Effector memory CD4-positive, alpha-beta T cell (primary cell): ENCODE measurements at regions not wholly inside any gene's neighbourhood (a gene's known extent, or its start where the extent isn't known, plus 50 kb on each side); places are given as distances from the start of the nearest gene placed in this dataset.
"Not testable (repeated sequence)": the region's sequence is repeated elsewhere in the genome, so short reads cannot be mapped to it uniquely, and the experiment has no call there.

Source experiments
- DNase-seq, 3 donors: peaks; one replicate each; pipeline ENCODE4 v3.0.0-alpha.2; 2020
- H3K27ac ChIP-seq: 2 replicates; pipeline ENCODE4 v1.7.0; 2013; ENCODE audit warnings: mild to moderate bottlenecking, low read length, moderate library complexity; ENCODE audit not compliant: insufficient read depth, poor library complexity, severe bottlenecking
- H3K27me3 ChIP-seq: replicated peaks from 2 replicates; pipeline ENCODE4 v1.7.0; 2013; ENCODE audit warnings: mild to moderate bottlenecking, low read length; ENCODE audit not compliant: insufficient read depth, control insufficient read depth, poor library complexity, severe bottlenecking
- H3K36me3 ChIP-seq: 2 replicates; pipeline ENCODE4 v1.7.0; 2013; ENCODE audit warnings: mild to moderate bottlenecking, low read length, moderate library complexity; ENCODE audit not compliant: control insufficient read depth, insufficient read depth
- H3K4me1 ChIP-seq: 2 replicates; pipeline ENCODE4 v1.7.0; 2013; ENCODE audit warnings: low read length, mild to moderate bottlenecking; ENCODE audit not compliant: control insufficient read depth, insufficient read depth, poor library complexity, severe bottlenecking
- H3K4me3 ChIP-seq: 2 replicates; pipeline ENCODE4 v1.7.0; 2013; ENCODE audit warnings: low read length, low read depth, mild to moderate bottlenecking; ENCODE audit not compliant: insufficient read depth, poor library complexity, severe bottlenecking
- H3K9me3 ChIP-seq: 2 replicates; pipeline ENCODE4 v1.7.0; 2013; ENCODE audit warnings: mild to moderate bottlenecking, low read length, moderate library complexity; ENCODE audit not compliant: control insufficient read depth

GRCh38 chr12:67096533-67097318 lies 172.4 kb upstream of the CAND1 start:
- H3K4me1 ChIP-seq = no peaks in the 10 kb centered on the region
- no peak overlapping the region for H3K4me3 ChIP-seq
- no peaks in the 10 kb centered on the region for H3K9me3 ChIP-seq
- no peak for DNase-seq
- H3K36me3 ChIP-seq = no peaks in the 10 kb centered on the region
- H3K27me3 ChIP-seq = no peaks in the 10 kb centered on the region
- H3K27ac ChIP-seq = no peak overlapping the region

DNA sequence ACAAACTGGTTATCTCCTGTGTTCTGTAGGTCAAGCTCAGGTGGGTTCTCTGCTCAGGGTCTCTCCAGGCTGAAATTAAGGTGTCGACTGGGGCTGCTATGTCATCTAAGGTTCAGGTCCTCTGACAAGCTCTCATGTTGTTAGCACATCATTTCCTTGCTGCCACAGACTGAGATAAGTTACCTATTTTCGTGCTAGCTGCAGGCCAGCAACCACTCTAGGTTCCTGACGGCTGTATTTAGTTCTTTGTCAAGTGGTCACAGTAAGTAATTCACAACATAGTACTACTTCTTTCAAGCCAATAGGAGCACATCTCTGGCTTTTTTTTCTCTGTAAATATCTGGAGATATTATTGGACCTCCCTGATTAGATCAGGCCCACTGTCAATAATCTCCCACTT lies 169.3 kb upstream of the CAND1 start:
- no peaks in the 10 kb centered on the region for H3K9me3 ChIP-seq
- no peaks in the 10 kb centered on the region for H3K36me3 ChIP-seq
- DNase-seq = no peak
- H3K27me3 ChIP-seq = no peaks in the 10 kb centered on the region
- no peak overlapping the region for H3K27ac ChIP-seq
- H3K4me3 ChIP-seq = no peak overlapping the region
- no peaks in the 10 kb centered on the region for H3K4me1 ChIP-seq

GRCh38 chr12:67103521-67103920 lies 165.6 kb upstream of the CAND1 start:
- Histone ChIP-seq H3K27me3 (no peaks in the 10 kb centered on the region), H3K36me3 (no peaks in the 10 kb centered on the region), H3K4me3 (no peak overlapping the region), H3K27ac (no peak overlapping the region), H3K9me3 (no peaks in the 10 kb centered on the region), H3K4me1 (no peaks in the 10 kb centered on the region)
- DNase-seq = no peak

DNA sequence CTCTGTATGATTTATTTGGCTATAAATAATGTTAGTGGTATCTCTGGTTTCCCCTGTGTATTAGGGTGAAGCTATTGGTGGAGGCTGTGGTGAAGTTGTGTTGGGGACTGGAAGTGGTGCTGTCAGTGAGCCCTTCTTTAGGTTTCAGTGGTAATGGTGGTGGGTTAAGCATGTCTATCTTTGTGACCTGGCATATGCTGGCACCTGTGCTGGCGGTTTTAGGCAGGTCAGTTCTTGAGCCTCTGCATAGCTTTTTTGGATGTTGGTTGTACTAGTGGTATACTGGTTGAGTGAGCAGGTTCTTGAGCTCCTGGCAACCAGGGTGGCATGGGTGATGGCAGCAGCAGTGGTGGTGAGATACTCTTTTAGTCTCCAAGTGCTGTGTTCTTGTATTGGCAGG lies 161.9 kb upstream of the CAND1 start:
- no peak overlapping the region for H3K27ac ChIP-seq
- H3K9me3 ChIP-seq = no peaks in the 10 kb centered on the region
- no peaks in the 10 kb centered on the region for H3K36me3 ChIP-seq
- no peaks in the 10 kb centered on the region for H3K4me1 ChIP-seq
- DNase-seq = no peak
- H3K4me3 ChIP-seq = no peak overlapping the region
- H3K27me3 ChIP-seq = no peaks in the 10 kb centered on the region

DNA sequence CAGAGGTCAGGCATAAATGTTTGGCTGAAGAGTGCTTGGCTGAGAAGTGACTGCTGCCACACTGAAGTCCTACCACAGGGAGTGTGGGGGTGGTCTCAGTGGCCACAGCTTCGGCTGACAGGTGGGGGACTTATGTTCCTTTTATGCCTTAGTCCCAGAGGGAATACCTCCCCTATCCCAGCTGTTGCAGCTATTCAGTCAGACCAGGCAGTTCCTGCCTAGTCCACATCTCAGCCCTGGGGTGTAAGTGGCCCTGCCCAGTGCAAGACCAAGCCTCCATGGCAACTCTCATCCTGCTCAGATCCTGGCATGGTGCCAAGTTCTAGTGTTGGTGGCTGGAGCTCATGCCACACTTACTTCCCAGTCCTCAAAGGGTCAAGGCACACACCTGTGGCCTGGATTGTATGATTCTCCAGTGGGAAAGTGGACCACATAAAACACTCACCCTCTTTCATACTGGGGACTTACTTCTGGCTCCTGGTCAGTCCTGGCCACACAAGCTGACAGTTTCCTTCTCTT lies 161.3 kb upstream of the CAND1 start:
- no peaks in the 10 kb centered on the region for H3K27me3 ChIP-seq
- no peak for DNase-seq
- H3K9me3 ChIP-seq = no peaks in the 10 kb centered on the region
- no peaks in the 10 kb centered on the region for H3K4me1 ChIP-seq
- no peak overlapping the region for H3K27ac ChIP-seq
- no peaks in the 10 kb centered on the region for H3K36me3 ChIP-seq
- no peak overlapping the region for H3K4me3 ChIP-seq

- H3K27me3 ChIP-seq, H3K4me3 ChIP-seq, H3K4me1 ChIP-seq, H3K36me3 ChIP-seq, DNase-seq, H3K27ac ChIP-seq, H3K9me3 ChIP-seq: not testable (repeated sequence)
Measured at GRCh38 chr12:67110345-67110744, 158.8 kb upstream of the CAND1 start.

DNA sequence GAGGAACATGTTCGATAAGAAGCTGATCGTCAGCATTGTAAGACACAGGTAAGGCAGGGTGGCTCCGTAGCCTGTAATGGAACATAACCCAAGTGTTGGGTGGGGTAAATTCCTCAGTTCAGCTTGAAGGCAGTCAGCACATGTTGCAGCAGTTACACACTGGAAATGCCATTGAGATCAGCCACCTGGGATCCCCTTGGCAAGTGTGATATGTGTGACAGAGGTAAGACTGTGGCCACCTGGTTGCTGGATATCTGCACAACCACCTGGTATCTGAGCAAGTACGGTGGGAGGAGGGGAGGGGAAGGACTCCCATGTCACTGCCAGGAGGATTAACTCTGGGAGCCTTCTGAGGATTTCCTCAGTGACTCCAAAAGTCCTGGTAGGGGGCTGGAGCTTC lies 158.0 kb upstream of the CAND1 start:
- no peaks in the 10 kb centered on the region for H3K9me3 ChIP-seq
- H3K4me3 ChIP-seq = no peak overlapping the region
- H3K27me3 ChIP-seq = no peaks in the 10 kb centered on the region
- H3K4me1 ChIP-seq = no peaks in the 10 kb centered on the region
- no peak for DNase-seq
- H3K36me3 ChIP-seq = no peaks in the 10 kb centered on the region
- no peak overlapping the region for H3K27ac ChIP-seq

DNA sequence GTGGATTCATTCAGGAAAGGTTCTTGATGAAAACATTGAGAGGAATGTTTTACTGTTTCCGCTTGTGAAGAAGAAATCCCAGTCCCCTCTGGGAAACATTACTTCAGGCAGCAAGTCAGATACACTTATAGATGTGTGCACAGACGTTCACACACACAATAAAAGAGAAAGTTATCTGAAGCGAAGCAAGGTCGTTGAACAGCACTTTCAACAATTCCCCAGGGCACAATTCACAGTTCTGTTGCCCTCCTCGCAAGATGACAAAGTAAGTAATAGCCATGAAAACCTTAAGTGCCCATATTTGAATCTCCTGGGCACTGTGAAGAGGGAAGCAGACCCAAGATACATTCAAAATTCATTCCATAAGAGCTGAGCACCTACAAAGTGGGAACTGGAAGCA lies 156.6 kb upstream of the CAND1 start:
- Histone ChIP-seq H3K9me3 (no peaks in the 10 kb centered on the region), H3K27me3 (no peaks in the 10 kb centered on the region), H3K4me1 (no peaks in the 10 kb centered on the region), H3K36me3 (no peaks in the 10 kb centered on the region), H3K4me3 (no peak overlapping the region), H3K27ac (no peak overlapping the region)
- no peak for DNase-seq

DNA sequence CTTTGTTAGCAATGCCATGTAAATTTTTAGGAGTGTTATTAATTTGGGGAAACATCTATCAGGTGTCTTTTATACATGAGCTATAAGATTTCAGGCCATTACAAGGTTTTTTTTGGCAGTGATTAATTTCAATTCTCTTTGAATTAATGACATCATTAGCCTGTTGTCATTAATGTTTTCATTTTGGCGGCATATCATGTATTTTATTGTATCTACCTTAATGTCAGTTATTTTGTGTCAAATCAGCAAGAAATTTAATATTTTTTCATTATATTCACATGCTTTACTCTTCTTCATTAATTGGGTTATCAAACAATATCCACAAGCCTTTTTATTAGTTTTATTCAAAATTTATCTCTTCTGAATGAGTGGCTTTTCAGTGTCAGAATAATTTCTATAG lies 153.0 kb upstream of the CAND1 start:
- Histone ChIP-seq H3K4me1 (no peaks in the 10 kb centered on the region), H3K9me3 (no peaks in the 10 kb centered on the region), H3K36me3 (no peaks in the 10 kb centered on the region), H3K27me3 (no peaks in the 10 kb centered on the region), H3K27ac (no peak overlapping the region), H3K4me3 (no peak overlapping the region)
- DNase-seq = no peak

- Histone ChIP-seq H3K27ac (no peak overlapping the region), H3K4me1 (no peaks in the 10 kb centered on the region), H3K27me3 (peaks cover 4% of the 10 kb centered on the region), H3K36me3 (no peaks in the 10 kb centered on the region), H3K4me3 (no peak overlapping the region), H3K9me3 (no peaks in the 10 kb centered on the region)
- no peak for DNase-seq
Measured at GRCh38 chr12:67122584-67122983, 146.6 kb upstream of the CAND1 start.
